HL-60 (cell line): ENCODE measurements at regions not wholly inside any gene's neighbourhood (a gene's known extent, or its start where the extent isn't known, plus 50 kb on each side); places are given as distances from the start of the nearest gene placed in this dataset.
"Not testable (repeated sequence)": the region's sequence is repeated elsewhere in the genome, so short reads cannot be mapped to it uniquely, and the experiment has no call there.

Experiments
- DNase-seq, 2 experiments: peaks; one replicate each; pipeline ENCODE4 v3.0.0-alpha.2; 2010 to 2020; ENCODE audit warnings: low read depth in 1 of 2, low spot score in 1 of 2
- H3K27ac ChIP-seq: fragments of 250-450 bp; sonication (Bioruptor Pico); replicated peaks from 2 replicates; pipeline ENCODE4 v1.5.1; 2020; ENCODE audit warnings: mild to moderate bottlenecking, moderate library complexity
- H3K27me3 ChIP-seq: fragments of 250-450 bp; sonication (Bioruptor Pico); 2 replicates; pipeline ENCODE4 v1.5.1; 2021; ENCODE audit warnings: mild to moderate bottlenecking, moderate library complexity; ENCODE audit not compliant: insufficient read depth, poor library complexity, severe bottlenecking
- H3K4me3 ChIP-seq: replicated peaks from 2 replicates; pipeline ENCODE4 v1.5.1; 2011; ENCODE audit warnings: mild to moderate bottlenecking, control low read depth, low read length; ENCODE audit not compliant: insufficient read depth
- CTCF ChIP-seq: IDR thresholded peaks from one replicate; pipeline ENCODE4 v1.5.1; 2011; ENCODE audit warnings: low read length, control low read depth, inconsistent platforms; ENCODE audit not compliant: insufficient read depth
- GABPA ChIP-seq: IDR thresholded peaks from 2 replicates; pipeline ENCODE4 v1.6.1; 2012; ENCODE audit warnings: low read depth
- POLR2AphosphoS5 ChIP-seq: IDR thresholded peaks from 2 replicates; pipeline ENCODE4 v1.6.1; 2012; ENCODE audit warnings: low read depth
- REST ChIP-seq: IDR thresholded peaks from 2 replicates; pipeline ENCODE4 v1.6.1; 2012; ENCODE audit warnings: low read depth; ENCODE audit not compliant: insufficient replicate concordance
- SPI1 ChIP-seq: IDR thresholded peaks from 2 replicates; pipeline ENCODE4 v1.6.1; 2012; ENCODE audit warnings: low read depth, mild to moderate bottlenecking, borderline replicate concordance

- no peak for DNase-seq
- TF ChIP-seq REST, result no peak
- no peak for TF ChIP-seq GABPA
- no peak for TF ChIP-seq POLR2AphosphoS5
- TF ChIP-seq CTCF, result no peak
- no peak for TF ChIP-seq SPI1
Measured at GRCh38 chr9:27676827-27677226, 103.5 kb upstream of the C9orf72 start.

GRCh38 chr9:27679338-27679737 is 106.1 kb upstream of the C9orf72 start:
- Histone ChIP-seq H3K27me3 (no peaks in the 10 kb centered on the region), H3K27ac (no peak overlapping the region), H3K4me3 (no peak overlapping the region)
- DNase-seq, result no peak
- no peak for TF ChIP-seq SPI1
- TF ChIP-seq POLR2AphosphoS5, result no peak
- no peak for TF ChIP-seq GABPA
- TF ChIP-seq CTCF, result no peak

More at GRCh38 chr9:27676827-27677226, 103.5 kb upstream of the C9orf72 start:
- Histone ChIP-seq H3K4me3 (no peak overlapping the region), H3K27ac (no peak overlapping the region), H3K27me3 (no peaks in the 10 kb centered on the region)

- no peak for DNase-seq
- TF ChIP-seq GABPA (no peak), CTCF (no peak), SPI1 (no peak), POLR2AphosphoS5 (no peak), REST (no peak)
- Histone ChIP-seq H3K27ac (no peak overlapping the region), H3K4me3 (no peak overlapping the region), H3K27me3 (no peaks in the 10 kb centered on the region)
Measured at GRCh38 chr9:27683181-27683580, 109.9 kb upstream of the C9orf72 start.

- no peaks in the 10 kb centered on the region for H3K27me3 ChIP-seq
- no peak overlapping the region for H3K27ac ChIP-seq
- no peak for TF ChIP-seq REST
- no peak overlapping the region for H3K4me3 ChIP-seq
- DNase-seq, result no peak
Measured at GRCh38 chr9:27688954-27689353, 115.7 kb upstream of the C9orf72 start.

GRCh38 chr9:27690816-27691215 is 117.5 kb upstream of the C9orf72 start:
- H3K27me3 ChIP-seq, DNase-seq, H3K4me3 ChIP-seq, H3K27ac ChIP-seq: not testable (repeated sequence)
